MV-4-11 (cell line): ENCODE measurements at regions not wholly inside any gene's neighbourhood (a gene's known extent, or its start where the extent isn't known, plus 50 kb on each side); places are given as distances from the start of the nearest gene placed in this dataset.

Experiments
- DNase-seq: peaks from one replicate; lab custom pipeline; 2025; lab: John Stamatoyannopoulos, UW

GRCh38 chr2:128578406-128579390 lies 260.0 kb upstream of the HS6ST1 start:
- no peak for DNase-seq

- DNase-seq: no peak
Measured at GRCh38 chr2:128579825-128580224, 261.2 kb upstream of the HS6ST1 start.

- DNase-seq: no peak
Measured at GRCh38 chr2:128580988-128581848, 262.6 kb upstream of the HS6ST1 start.

GRCh38 chr2:128581849-128582244 lies 263.2 kb upstream of the HS6ST1 start:
- no peak for DNase-seq

- no peak for DNase-seq
Measured at GRCh38 chr2:128584296-128584890, 265.7 kb upstream of the HS6ST1 start.

- no peak for DNase-seq
Measured at GRCh38 chr2:128585706-128586105, 267.0 kb upstream of the HS6ST1 start.

- DNase-seq: no peak
Measured at GRCh38 chr2:128589681-128590080, 271.0 kb upstream of the HS6ST1 start.

- no peak for DNase-seq
Measured at GRCh38 chr2:128590309-128591021, 271.8 kb upstream of the HS6ST1 start.

GRCh38 chr2:128591022-128591860 lies 272.6 kb upstream of the HS6ST1 start:
- no peak for DNase-seq

GRCh38 chr2:128591861-128592822 lies 273.5 kb upstream of the HS6ST1 start:
- no peak for DNase-seq

GRCh38 chr2:128593518-128593878 lies 274.8 kb upstream of the HS6ST1 start:
- DNase-seq: no peak

GRCh38 chr2:128593879-128594650 lies 275.4 kb upstream of the HS6ST1 start:
- no peak for DNase-seq

GRCh38 chr2:128594651-128594910 lies 275.9 kb upstream of the HS6ST1 start:
- DNase-seq: no peak

GRCh38 chr2:128594953-128595677 lies 276.4 kb upstream of the HS6ST1 start:
- DNase-seq: no peak

- no peak for DNase-seq
Measured at GRCh38 chr2:128595763-128596395, 277.2 kb upstream of the HS6ST1 start.

GRCh38 chr2:128596396-128597120 lies 277.9 kb upstream of the HS6ST1 start:
- DNase-seq: no peak

GRCh38 chr2:128597121-128597762 lies 278.6 kb upstream of the HS6ST1 start:
- no peak for DNase-seq
